Stomach smooth muscle (tissue), 2 donors: ENCODE measurements at regions not wholly inside any gene's neighbourhood (a gene's known extent, or its start where the extent isn't known, plus 50 kb on each side); places are given as distances from the start of the nearest gene placed in this dataset.
"Not testable (repeated sequence)": the region's sequence is repeated elsewhere in the genome, so short reads cannot be mapped to it uniquely, and the experiment has no call there.

ENCODE experiments used
- H3K27ac ChIP-seq: one replicate; pipeline ENCODE4 v1.7.0; 2013; ENCODE audit warnings: mild to moderate bottlenecking, low read length, inconsistent platforms
- H3K27me3 ChIP-seq, 2 donors: one replicate each; pipeline ENCODE4 v1.7.0; 2013; ENCODE audit warnings: low read length in 2 of 2; ENCODE audit not compliant: insufficient read depth in 2 of 2, control insufficient read depth in 1 of 2
- H3K36me3 ChIP-seq, 2 donors: one replicate each; pipeline ENCODE4 v1.7.0; 2013; ENCODE audit warnings: low read length in 2 of 2; ENCODE audit not compliant: control insufficient read depth in 2 of 2, insufficient read depth in 2 of 2
- H3K4me1 ChIP-seq: one replicate; pipeline ENCODE4 v1.7.0; 2013; ENCODE audit warnings: low read length; ENCODE audit not compliant: control insufficient read depth, insufficient read depth
- H3K4me3 ChIP-seq, 2 donors: one replicate each; pipeline ENCODE4 v1.7.0; 2013; ENCODE audit warnings: low read length in 2 of 2
- H3K9ac ChIP-seq, 2 donors: one replicate each; pipeline ENCODE4 v1.7.0; 2013; ENCODE audit warnings: low read length in 2 of 2, mild to moderate bottlenecking in 1 of 2
- H3K9me3 ChIP-seq, 2 donors: one replicate each; pipeline ENCODE4 v1.7.0; 2013; ENCODE audit warnings: low read length in 2 of 2; ENCODE audit not compliant: control insufficient read depth in 2 of 2
- donor health status: healthy.
- donor health status: Pancreatic carcinoma.

DNA sequence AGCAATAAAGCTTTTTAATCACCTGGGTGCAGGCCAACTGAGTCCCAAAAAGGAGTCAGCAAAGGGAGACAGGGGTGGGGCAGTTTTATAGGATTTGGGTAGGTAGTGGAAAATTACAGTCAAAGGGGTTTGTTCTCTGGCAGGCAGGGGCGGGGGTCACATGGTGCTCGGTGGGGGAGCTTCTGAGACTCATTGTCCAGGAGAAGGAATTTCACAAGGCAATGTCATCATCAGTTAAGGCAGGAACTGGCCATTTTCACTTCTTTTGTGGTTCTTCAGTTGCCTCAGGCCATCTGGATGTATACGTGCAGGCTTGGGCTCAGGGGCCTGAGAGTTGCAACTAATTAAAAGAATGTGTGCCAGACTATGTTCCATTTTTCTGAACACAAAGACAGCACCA is 147.5 kb upstream of the SCN7A start:
- not testable (repeated sequence) for H3K4me1 ChIP-seq, H3K27ac ChIP-seq, H3K27me3 ChIP-seq, H3K4me3 ChIP-seq, H3K9me3 ChIP-seq, H3K36me3 ChIP-seq, H3K9ac ChIP-seq

GRCh38 chr2:166637051-166637450 is 143.0 kb upstream of the SCN7A start:
- Histone ChIP-seq H3K9ac (no peak overlapping the region), H3K9me3 (no peaks in the 10 kb centered on the region), H3K36me3 (no peaks in the 10 kb centered on the region), H3K4me3 (no peak overlapping the region), H3K4me1 (no peaks in the 10 kb centered on the region), H3K27ac (no peak overlapping the region), H3K27me3 (no peaks in the 10 kb centered on the region)

- H3K27ac ChIP-seq: no peak overlapping the region
- H3K4me1 ChIP-seq: no peaks in the 10 kb centered on the region
- H3K36me3 ChIP-seq: no peaks in the 10 kb centered on the region
- H3K27me3 ChIP-seq: no peaks in the 10 kb centered on the region
- H3K9ac ChIP-seq: no peak overlapping the region
- no peaks in the 10 kb centered on the region for H3K9me3 ChIP-seq
- no peak overlapping the region for H3K4me3 ChIP-seq
Observed at GRCh38 chr2:166634706-166635105, 140.7 kb upstream of the SCN7A start.

- Histone ChIP-seq H3K4me3 (no peak overlapping the region), H3K4me1 (no peaks in the 10 kb centered on the region), H3K27ac (no peak overlapping the region), H3K27me3 (no peaks in the 10 kb centered on the region), H3K36me3 (no peaks in the 10 kb centered on the region), H3K9ac (no peak overlapping the region), H3K9me3 (no peaks in the 10 kb centered on the region)
Observed at GRCh38 chr2:166632616-166633015, 138.6 kb upstream of the SCN7A start.

DNA sequence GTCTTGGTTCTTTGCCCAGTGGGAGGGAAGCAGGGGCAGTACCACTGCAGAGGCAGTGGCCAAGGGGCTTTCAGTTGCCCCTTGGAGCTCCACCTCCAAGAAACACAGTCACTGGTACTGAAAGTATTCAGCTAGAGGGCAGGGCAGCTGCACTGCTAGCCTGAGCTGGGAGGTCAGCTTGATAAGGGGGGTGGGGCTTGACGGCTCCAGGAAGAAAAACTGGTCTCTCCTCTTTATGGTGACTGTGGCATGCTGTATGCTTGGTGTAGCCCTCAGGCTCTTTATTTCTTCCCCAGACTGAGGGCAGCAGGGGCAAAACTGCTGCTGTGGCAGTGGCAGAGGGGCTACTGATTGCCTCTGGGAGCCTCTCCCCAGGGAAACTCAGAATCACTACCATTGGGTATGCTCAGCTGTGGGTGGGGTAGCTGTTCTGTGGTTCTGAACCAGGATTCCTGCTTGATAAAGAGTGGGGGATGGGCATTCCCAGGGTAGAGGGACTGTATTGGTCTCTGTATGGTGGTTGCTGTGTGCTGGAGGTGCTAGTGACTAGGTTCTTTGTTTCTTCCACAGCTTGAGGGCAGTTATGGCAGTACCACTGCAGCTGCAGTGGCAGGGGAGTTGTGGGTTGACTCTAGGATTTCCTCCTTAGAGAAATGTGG is 134.6 kb upstream of the SCN7A start:
- no peaks in the 10 kb centered on the region for H3K4me1 ChIP-seq
- no peak overlapping the region for H3K9ac ChIP-seq

DNA sequence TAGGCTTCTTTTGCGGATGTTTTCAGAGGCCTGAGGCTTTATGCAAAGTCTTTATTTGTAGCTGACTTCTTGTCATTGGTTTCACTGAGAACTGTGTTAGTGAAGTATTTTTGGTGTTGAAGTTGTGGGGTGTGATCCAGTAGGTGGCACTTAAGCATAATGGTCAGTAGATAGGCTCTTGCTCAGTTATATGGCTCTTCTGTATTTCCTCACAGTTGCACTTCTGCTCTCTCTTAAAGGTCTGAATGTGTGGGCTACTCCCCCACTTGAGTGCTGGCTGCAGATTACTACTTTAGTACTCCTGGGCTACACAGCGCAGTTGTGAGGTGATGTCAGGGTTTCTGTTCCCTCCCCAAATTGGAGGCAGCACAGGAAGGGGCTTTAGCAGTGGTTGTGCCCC is 133.8 kb upstream of the SCN7A start:
- Histone ChIP-seq H3K27ac (no peak overlapping the region), H3K4me3 (no peak overlapping the region), H3K36me3 (no peaks in the 10 kb centered on the region), H3K9me3 (peaks cover 0 to 3% of the 10 kb centered on the region in 2 donors), H3K9ac (no peak overlapping the region), H3K27me3 (no peaks in the 10 kb centered on the region), H3K4me1 (no peaks in the 10 kb centered on the region)

More for the DNA sequence above, 134.6 kb upstream of the SCN7A start:
- Histone ChIP-seq H3K27ac (no peak overlapping the region), H3K9me3 (peaks cover 0 to 3% of the 10 kb centered on the region in 2 donors), H3K4me3 (no peak overlapping the region), H3K27me3 (no peaks in the 10 kb centered on the region), H3K36me3 (no peaks in the 10 kb centered on the region)

GRCh38 chr2:166625670-166626069 is 131.6 kb upstream of the SCN7A start:
- Histone ChIP-seq H3K27ac (no peak overlapping the region), H3K27me3 (no peaks in the 10 kb centered on the region), H3K36me3 (no peaks in the 10 kb centered on the region), H3K9ac (no peak overlapping the region), H3K4me1 (no peaks in the 10 kb centered on the region), H3K4me3 (no peak overlapping the region), H3K9me3 (peaks cover 0 to 3% of the 10 kb centered on the region in 2 donors)

DNA sequence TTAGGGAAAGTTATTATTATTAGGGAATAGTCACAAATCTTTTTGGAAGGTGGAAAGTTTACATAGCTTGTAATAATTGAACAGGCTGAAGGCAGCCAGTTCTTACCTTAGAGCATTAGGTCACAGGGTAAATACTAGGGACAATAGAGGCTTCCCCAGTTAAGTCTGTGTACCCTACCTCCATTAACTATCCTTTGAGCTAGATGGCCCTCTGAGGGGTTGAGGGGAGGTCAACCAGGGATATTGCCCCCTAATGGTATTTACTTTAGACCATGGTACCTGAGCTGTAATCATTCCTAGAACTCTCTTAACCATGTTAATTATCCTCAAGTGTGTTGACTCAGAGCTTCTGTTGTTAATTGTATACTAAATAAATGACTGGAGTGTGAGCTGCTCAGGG is 120.5 kb upstream of the SCN7A start:
- Histone ChIP-seq H3K4me1 (peaks cover 4% of the 10 kb centered on the region), H3K9ac (no peak overlapping the region), H3K27ac (no peak overlapping the region), H3K36me3 (no peaks in the 10 kb centered on the region), H3K27me3 (no peaks in the 10 kb centered on the region), H3K4me3 (no peak overlapping the region), H3K9me3 (no peaks in the 10 kb centered on the region)

DNA sequence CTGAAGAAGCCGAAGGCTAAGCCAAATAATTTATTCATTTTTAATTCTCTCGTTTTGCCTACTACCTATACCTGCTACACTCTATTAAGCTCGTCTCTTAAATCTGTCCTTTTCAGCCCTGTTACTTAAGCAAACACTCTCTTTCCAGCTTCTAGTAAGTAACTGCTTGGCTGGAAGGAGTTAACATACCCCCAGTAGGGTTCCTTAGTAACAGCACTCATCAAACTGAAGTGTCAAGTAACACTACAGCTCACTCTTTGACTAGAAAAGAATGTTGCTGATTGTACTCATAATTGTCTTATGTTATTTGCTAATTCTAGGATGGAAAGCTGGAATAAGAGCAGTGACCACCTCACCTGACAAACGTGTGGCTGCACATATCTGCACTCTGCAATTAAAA is 120.0 kb upstream of the SCN7A start:
- Histone ChIP-seq H3K9ac (no peak overlapping the region), H3K4me3 (no peak overlapping the region), H3K27ac (no peak overlapping the region), H3K9me3 (no peaks in the 10 kb centered on the region), H3K36me3 (no peaks in the 10 kb centered on the region), H3K27me3 (no peaks in the 10 kb centered on the region), H3K4me1 (peaks cover 4% of the 10 kb centered on the region)

DNA sequence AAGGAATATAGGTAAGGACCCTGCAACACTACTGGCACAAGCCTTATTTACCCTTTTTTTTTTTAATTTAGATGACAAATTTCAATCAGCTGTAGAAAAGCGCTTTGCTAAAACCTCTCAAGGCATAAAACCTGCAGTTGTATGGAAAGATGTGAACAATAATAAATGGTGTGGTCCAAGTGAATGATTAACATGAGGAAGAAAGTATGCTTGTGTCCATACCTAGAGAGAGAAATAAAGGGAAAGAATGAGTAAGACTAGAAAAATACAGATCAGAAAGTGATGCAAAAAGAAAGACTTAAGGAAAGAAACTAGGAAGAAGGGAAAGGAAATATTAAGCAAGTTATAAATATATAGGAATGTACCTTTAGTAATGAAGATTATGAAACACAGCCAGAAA is 119.2 kb upstream of the SCN7A start:
- Histone ChIP-seq H3K36me3 (no peaks in the 10 kb centered on the region), H3K4me1 (peaks cover 4% of the 10 kb centered on the region), H3K9me3 (no peaks in the 10 kb centered on the region), H3K4me3 (no peak overlapping the region), H3K27ac (no peak overlapping the region), H3K9ac (no peak overlapping the region), H3K27me3 (no peaks in the 10 kb centered on the region)

GRCh38 chr2:166612214-166612613 is 118.2 kb upstream of the SCN7A start:
- Histone ChIP-seq H3K4me1 (peaks cover 4% of the 10 kb centered on the region), H3K36me3 (no peaks in the 10 kb centered on the region), H3K27ac (no peak overlapping the region), H3K9me3 (no peaks in the 10 kb centered on the region), H3K9ac (no peak overlapping the region), H3K27me3 (no peaks in the 10 kb centered on the region), H3K4me3 (no peak overlapping the region)
